ENCODE measurements at regions not wholly inside any gene's neighbourhood (a gene's known extent, or its start where the extent isn't known, plus 50 kb on each side); places are given as distances from the start of the nearest gene placed in this dataset.

DNA sequence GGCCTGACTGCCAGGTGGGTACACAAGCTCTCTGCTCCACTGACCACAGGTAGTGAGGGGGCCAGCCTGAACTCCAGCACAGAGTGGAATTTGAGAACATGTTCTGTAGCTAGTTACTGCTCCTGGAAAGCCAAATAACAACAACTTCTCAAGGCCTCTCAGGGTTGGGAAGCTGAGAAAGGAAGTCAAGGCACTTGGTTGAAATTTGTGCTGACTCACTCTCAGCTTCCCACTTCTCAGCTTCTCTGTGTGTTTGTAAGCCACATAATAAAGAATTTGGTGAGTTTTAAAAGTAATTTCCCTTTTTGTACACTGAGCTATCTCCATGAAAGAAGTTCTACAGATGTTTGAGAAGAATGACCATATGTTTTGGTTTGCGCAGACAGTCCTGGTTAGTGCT lies 234.9 kb downstream of the KTN1 start:
- POLR2A ChIA-PET = no interaction called here

DNA sequence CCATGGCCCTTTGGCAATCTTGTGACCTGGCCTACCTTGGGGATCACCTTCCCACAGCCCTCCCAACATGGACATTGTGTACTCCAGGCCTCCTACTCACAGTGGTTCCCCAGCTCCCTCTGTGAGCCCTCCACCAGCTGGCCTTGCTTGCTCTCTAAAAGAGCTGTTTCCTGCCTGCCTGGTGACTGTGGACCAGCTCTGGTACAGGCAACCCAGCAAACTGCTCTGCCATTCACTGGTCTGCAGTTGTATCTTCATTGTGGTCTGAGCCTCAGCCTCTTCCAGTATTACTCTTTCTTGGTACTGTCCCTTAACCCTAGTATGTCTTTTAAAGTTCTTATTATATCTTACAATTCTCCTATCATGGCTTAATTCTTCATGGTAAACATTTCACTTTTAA lies 236.2 kb downstream of the KTN1 start:
- no peaks in the 10 kb centered on the region for H3K4me1 ChIP-seq (ENCODE audit: insufficient read depth, low read length)
- H3K4me3 Mint-ChIP-seq = no peak overlapping the region
- no peak for DNase-seq
- H3K36me3 Mint-ChIP-seq = peaks cover 0 to 14% (median 0%) of the 10 kb centered on the region in 3 donors
- H3K27ac Mint-ChIP-seq = no peak overlapping the region
- CTCF ChIA-PET = no interaction called here
- POLR2A ChIA-PET = no interaction called here
- peaks cover 7 to 15% of the 10 kb centered on the region in 2 donors for H3K27me3 Mint-ChIP-seq
- no peaks in the 10 kb centered on the region for H3K27me3 ChIP-seq (ENCODE audit: insufficient read depth, low read length, poor library complexity, severe bottlenecking)
- peaks cover 0 to 10% (median 2%) of the 10 kb centered on the region in 5 donors for H3K9me3 Mint-ChIP-seq
- no peak overlapping the region for H3K27ac ChIP-seq (ENCODE audit: low read depth, low read length)
- no peak overlapping the region for H3K4me3 ChIP-seq (ENCODE audit: low read length)
- H3K36me3 ChIP-seq (ENCODE audit: insufficient read depth, low read length) = no peaks in the 10 kb centered on the region
- no peaks in the 10 kb centered on the region for H3K4me1 Mint-ChIP-seq
- H3K9me3 ChIP-seq (ENCODE audit: low read length) = no peaks in the 10 kb centered on the region

More for the DNA sequence above, 234.9 kb downstream of the KTN1 start:
- Mint-ChIP-seq H3K27me3 (peaks cover 3 to 20% of the 10 kb centered on the region in 2 donors), H3K4me3 (no peak overlapping the region), H3K36me3 (peaks cover 0 to 24% (median 0%) of the 10 kb centered on the region in 3 donors), H3K27ac (peak overlapping the region in 1 of 8 donors; percentile 36), H3K4me1 (no peaks in the 10 kb centered on the region), H3K9me3 (peaks cover 0 to 12% (median 8%) of the 10 kb centered on the region in 5 donors)
- no peak overlapping the region for H3K27ac ChIP-seq (ENCODE audit: low read depth, low read length)
- no peaks in the 10 kb centered on the region for H3K4me1 ChIP-seq (ENCODE audit: insufficient read depth, low read length)
- CTCF ChIA-PET = no interaction called here
- DNase-seq = no peak
- H3K36me3 ChIP-seq (ENCODE audit: insufficient read depth, low read length) = no peaks in the 10 kb centered on the region
- no peaks in the 10 kb centered on the region for H3K9me3 ChIP-seq (ENCODE audit: low read length)
- no peaks in the 10 kb centered on the region for H3K27me3 ChIP-seq (ENCODE audit: insufficient read depth, low read length, poor library complexity, severe bottlenecking)
- no peak overlapping the region for H3K4me3 ChIP-seq (ENCODE audit: low read length)

DNA sequence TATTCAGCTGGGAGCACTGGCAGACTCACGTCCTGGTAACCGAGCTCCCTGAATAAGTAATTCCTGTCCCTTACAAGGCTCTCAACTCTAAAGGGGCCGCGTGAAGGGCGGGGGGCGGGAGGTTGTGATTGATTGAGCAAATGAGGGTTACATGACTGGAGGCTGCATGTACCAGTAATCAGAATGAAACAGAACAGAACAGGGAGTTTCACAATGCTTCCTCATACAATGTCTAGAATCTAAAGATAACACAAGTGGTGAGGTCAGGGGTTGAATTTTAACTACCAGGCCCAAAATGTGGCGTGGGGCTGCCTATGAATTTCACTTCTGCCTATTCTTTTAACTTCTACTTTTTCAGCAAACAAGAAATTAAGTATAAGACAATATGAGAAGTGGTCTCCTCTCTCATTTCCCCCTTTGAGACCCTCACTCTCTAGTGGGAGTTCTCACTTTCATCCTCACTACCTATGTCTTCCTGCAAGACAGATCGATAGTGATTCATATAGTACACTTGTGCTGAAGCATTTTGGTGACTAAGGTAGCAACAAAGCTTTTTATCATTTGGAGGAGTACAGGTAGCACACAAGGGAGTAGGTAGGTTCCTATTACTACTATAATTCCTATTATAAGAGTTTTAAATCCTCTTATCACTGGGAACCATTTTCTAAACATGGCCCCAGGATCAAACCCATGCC lies 239.8 kb downstream of the KTN1 start:
- ChIA-PET POLR2A (no interaction called here), CTCF (no interaction called here)
- DNase-seq = no peak
- no peaks in the 10 kb centered on the region for H3K4me1 ChIP-seq (ENCODE audit: insufficient read depth, low read length)
- no peak overlapping the region for H3K4me3 Mint-ChIP-seq
- peaks cover 0 to 14% (median 0%) of the 10 kb centered on the region in 3 donors for H3K36me3 Mint-ChIP-seq
- peaks cover 15 to 23% of the 10 kb centered on the region in 2 donors for H3K27me3 Mint-ChIP-seq
- H3K9me3 ChIP-seq (ENCODE audit: low read length) = no peaks in the 10 kb centered on the region
- no peaks in the 10 kb centered on the region for H3K4me1 Mint-ChIP-seq
- no peaks in the 10 kb centered on the region for H3K27me3 ChIP-seq (ENCODE audit: insufficient read depth, low read length, poor library complexity, severe bottlenecking)
- no peak overlapping the region for H3K4me3 ChIP-seq (ENCODE audit: low read length)
- H3K9me3 Mint-ChIP-seq = peaks cover 0 to 2% (median 0%) of the 10 kb centered on the region in 5 donors
- no peak overlapping the region for H3K27ac Mint-ChIP-seq
- no peaks in the 10 kb centered on the region for H3K36me3 ChIP-seq (ENCODE audit: insufficient read depth, low read length)
- H3K27ac ChIP-seq (ENCODE audit: low read depth, low read length) = no peak overlapping the region

DNA sequence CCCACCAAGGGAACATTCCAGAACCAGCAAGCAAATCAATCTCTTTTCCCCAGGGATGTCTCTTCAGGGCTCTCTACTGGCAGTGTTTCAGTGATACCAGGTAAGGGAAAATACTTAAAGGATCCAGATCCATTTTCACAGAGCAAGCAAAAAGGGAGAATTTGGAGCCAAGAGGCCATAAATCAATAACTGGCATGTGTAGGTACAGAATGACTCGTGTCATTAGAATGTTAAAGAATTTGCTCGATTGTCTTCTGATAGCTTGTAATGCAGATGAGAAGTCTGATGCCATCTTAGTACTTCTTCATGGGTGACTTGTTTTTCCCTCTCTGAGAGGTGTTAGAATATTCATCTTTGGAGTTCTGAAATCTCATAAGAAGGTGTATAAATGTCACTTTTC lies 242.9 kb downstream of the KTN1 start:
- POLR2A ChIA-PET = no interaction called here

DNA sequence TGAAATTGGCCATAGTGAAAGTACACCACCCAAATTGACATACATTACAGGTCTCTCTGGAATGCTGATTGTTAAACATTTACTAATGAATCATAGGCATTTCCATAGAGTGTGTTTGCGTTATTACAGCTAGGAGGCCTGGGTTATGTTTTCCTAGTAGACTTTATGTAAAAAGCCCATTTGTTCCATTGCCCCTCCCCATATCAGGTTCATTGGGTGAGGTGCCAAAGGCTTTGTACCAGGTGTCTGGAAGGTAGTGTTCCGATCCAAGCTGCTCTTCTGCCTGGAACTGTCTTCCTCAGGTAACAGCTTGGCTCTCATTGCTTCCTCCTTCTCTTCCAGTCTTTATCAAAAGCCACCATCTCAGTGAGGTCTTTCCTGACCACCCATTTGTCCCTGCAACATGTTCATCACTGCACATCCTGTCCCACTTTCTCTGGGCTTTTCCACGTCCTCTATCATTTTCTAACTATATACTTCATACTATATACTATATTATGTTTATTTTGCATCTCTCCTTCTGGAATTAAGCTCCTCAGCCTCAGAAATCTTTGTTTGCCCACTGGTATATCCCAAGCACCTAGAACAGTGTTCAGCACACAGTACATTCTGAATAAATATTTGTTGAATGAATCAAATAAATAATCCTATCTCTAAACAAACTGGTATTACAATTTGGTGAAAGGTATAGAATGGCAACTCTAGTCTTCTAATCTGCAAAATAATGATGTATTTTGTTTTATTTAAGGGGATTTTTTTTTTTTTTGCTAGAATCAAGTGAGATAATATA lies 252.3 kb downstream of the KTN1 start:
- no peak for DNase-seq
- peaks cover 2 to 20% of the 10 kb centered on the region in 2 donors for H3K27me3 Mint-ChIP-seq
- CTCF ChIA-PET = no interaction called here
- no peaks in the 10 kb centered on the region for H3K4me1 Mint-ChIP-seq
- Histone ChIP-seq H3K4me3 (ENCODE audit: low read length) (no peak overlapping the region), H3K27ac (ENCODE audit: low read depth, low read length) (no peak overlapping the region), H3K36me3 (ENCODE audit: insufficient read depth, low read length) (no peaks in the 10 kb centered on the region), H3K27me3 (ENCODE audit: insufficient read depth, low read length, poor library complexity, severe bottlenecking) (no peaks in the 10 kb centered on the region), H3K9me3 (ENCODE audit: low read length) (no peaks in the 10 kb centered on the region), H3K4me1 (ENCODE audit: insufficient read depth, low read length) (no peaks in the 10 kb centered on the region)
- POLR2A ChIA-PET = no interaction called here
- peaks cover 0 to 2% (median 0%) of the 10 kb centered on the region in 5 donors for H3K9me3 Mint-ChIP-seq
- peaks cover 0 to 9% (median 0%) of the 10 kb centered on the region in 3 donors for H3K36me3 Mint-ChIP-seq
- H3K4me3 Mint-ChIP-seq = no peak overlapping the region
- H3K27ac Mint-ChIP-seq = no peak overlapping the region

More for the DNA sequence above, 242.9 kb downstream of the KTN1 start:
- peaks cover 0 to 14% (median 0%) of the 10 kb centered on the region in 3 donors for H3K36me3 Mint-ChIP-seq
- Histone ChIP-seq H3K27me3 (ENCODE audit: insufficient read depth, low read length, poor library complexity, severe bottlenecking) (no peaks in the 10 kb centered on the region), H3K9me3 (ENCODE audit: low read length) (no peaks in the 10 kb centered on the region), H3K4me3 (ENCODE audit: low read length) (no peak overlapping the region), H3K4me1 (ENCODE audit: insufficient read depth, low read length) (no peaks in the 10 kb centered on the region), H3K36me3 (ENCODE audit: insufficient read depth, low read length) (no peaks in the 10 kb centered on the region), H3K27ac (ENCODE audit: low read depth, low read length) (no peak overlapping the region)
- H3K27ac Mint-ChIP-seq = no peak overlapping the region
- no peak overlapping the region for H3K4me3 Mint-ChIP-seq
- no peak for DNase-seq
- no peaks in the 10 kb centered on the region for H3K4me1 Mint-ChIP-seq
- H3K9me3 Mint-ChIP-seq = no peaks in the 10 kb centered on the region
- H3K27me3 Mint-ChIP-seq = peaks cover 20 to 31% of the 10 kb centered on the region in 2 donors
- CTCF ChIA-PET = no interaction called here

DNA sequence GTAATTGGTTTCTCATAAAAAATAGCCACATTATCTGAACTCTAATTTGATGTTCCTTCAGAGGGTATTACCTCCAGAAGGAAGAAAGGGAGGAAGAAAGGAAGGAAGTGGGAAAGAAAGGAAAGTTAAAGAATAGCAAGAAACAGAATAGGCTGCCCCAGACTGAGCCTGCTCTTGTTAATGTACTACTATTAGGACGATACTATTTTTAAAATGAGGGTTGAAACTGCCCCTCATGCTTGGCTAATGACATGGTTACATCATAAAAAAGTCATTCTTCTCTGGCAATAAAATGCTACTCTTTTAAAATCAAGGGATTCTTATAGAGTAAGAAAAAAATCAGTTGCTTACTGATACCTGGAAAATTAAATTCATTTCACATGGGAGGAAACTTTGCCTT lies 253.0 kb downstream of the KTN1 start:
- Histone ChIP-seq H3K9me3 (ENCODE audit: low read length) (no peaks in the 10 kb centered on the region), H3K4me3 (ENCODE audit: low read length) (no peak overlapping the region), H3K27ac (ENCODE audit: low read depth, low read length) (no peak overlapping the region), H3K4me1 (ENCODE audit: insufficient read depth, low read length) (no peaks in the 10 kb centered on the region), H3K27me3 (ENCODE audit: insufficient read depth, low read length, poor library complexity, severe bottlenecking) (no peaks in the 10 kb centered on the region), H3K36me3 (ENCODE audit: insufficient read depth, low read length) (no peaks in the 10 kb centered on the region)
- peaks cover 0 to 20% of the 10 kb centered on the region in 2 donors for H3K27me3 Mint-ChIP-seq
- H3K4me1 Mint-ChIP-seq = no peaks in the 10 kb centered on the region
- peaks cover 0 to 2% (median 0%) of the 10 kb centered on the region in 5 donors for H3K9me3 Mint-ChIP-seq
- no peak overlapping the region for H3K27ac Mint-ChIP-seq
- no peak for DNase-seq
- no peak overlapping the region for H3K4me3 Mint-ChIP-seq
- H3K36me3 Mint-ChIP-seq = peaks cover 0 to 9% (median 0%) of the 10 kb centered on the region in 3 donors
- ChIA-PET POLR2A (no interaction called here), CTCF (no interaction called here)

DNA sequence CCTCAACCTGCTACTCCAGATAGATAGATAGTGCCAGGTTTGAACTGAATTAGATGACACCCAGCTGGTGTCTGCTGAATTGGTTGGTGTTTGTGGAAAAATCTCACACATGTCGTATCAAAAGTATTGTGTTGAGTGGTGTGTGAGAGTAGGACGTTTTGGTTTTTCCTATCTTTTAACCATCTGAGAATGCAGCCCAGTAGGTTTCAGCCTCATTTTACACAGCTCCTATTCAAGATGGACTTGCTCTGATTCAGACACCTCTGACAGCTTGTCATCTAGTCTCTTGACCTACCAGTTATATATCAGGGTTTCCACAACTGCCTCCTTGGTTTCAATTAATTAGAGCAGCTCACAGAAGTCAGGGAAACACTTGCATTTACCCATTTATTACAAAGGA lies 254.4 kb downstream of the KTN1 start:
- ChIA-PET POLR2A (no interaction called here), CTCF (no interaction called here)
- Histone ChIP-seq H3K27ac (ENCODE audit: low read depth, low read length) (no peak overlapping the region), H3K9me3 (ENCODE audit: low read length) (no peaks in the 10 kb centered on the region), H3K4me1 (ENCODE audit: insufficient read depth, low read length) (no peaks in the 10 kb centered on the region), H3K4me3 (ENCODE audit: low read length) (no peak overlapping the region), H3K27me3 (ENCODE audit: insufficient read depth, low read length, poor library complexity, severe bottlenecking) (no peaks in the 10 kb centered on the region), H3K36me3 (ENCODE audit: insufficient read depth, low read length) (no peaks in the 10 kb centered on the region)
- Mint-ChIP-seq H3K4me3 (no peak overlapping the region), H3K27me3 (peaks cover 0 to 20% of the 10 kb centered on the region in 2 donors), H3K4me1 (no peaks in the 10 kb centered on the region), H3K36me3 (peaks cover 0 to 9% (median 0%) of the 10 kb centered on the region in 3 donors), H3K9me3 (peaks cover 0 to 2% (median 0%) of the 10 kb centered on the region in 5 donors), H3K27ac (no peak overlapping the region)
- DNase-seq = no peak

DNA sequence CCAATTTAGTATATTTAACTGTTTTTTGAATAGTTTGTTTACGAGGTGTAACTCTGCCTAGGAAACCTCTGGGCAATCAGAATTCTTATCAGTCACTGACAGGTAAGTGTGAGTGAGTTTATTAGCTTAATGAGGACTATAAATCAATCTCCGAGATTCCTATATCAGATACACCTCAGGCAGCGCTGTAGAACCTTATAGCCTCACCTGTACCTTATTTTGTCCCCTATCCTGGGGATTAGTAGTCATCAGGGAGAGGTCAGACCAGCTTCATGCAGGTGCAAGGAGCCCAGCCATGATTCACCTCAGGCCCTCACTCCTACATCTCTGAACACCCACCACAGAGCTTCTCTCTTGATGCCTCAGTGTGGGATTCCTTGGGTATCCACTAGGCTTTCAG lies 256.0 kb downstream of the KTN1 start:
- Histone ChIP-seq H3K27ac (ENCODE audit: low read depth, low read length) (no peak overlapping the region), H3K36me3 (ENCODE audit: insufficient read depth, low read length) (no peaks in the 10 kb centered on the region), H3K27me3 (ENCODE audit: insufficient read depth, low read length, poor library complexity, severe bottlenecking) (no peaks in the 10 kb centered on the region), H3K9me3 (ENCODE audit: low read length) (no peaks in the 10 kb centered on the region), H3K4me3 (ENCODE audit: low read length) (no peak overlapping the region), H3K4me1 (ENCODE audit: insufficient read depth, low read length) (no peaks in the 10 kb centered on the region)
- H3K9me3 Mint-ChIP-seq = peaks cover 0 to under 1% (median 0%) of the 10 kb centered on the region in 5 donors
- DNase-seq = no peak
- H3K4me3 Mint-ChIP-seq = no peak overlapping the region
- no peak overlapping the region for H3K27ac Mint-ChIP-seq
- ChIA-PET CTCF (no interaction called here), POLR2A (no interaction called here)
- peaks cover 0 to 20% of the 10 kb centered on the region in 2 donors for H3K27me3 Mint-ChIP-seq
- H3K4me1 Mint-ChIP-seq = no peaks in the 10 kb centered on the region
- peaks cover 0 to 9% (median 0%) of the 10 kb centered on the region in 3 donors for H3K36me3 Mint-ChIP-seq

All from CD8-positive, alpha-beta memory T cell (primary cell).